Spleen (tissue), 3 donors: ENCODE measurements at regions not wholly inside any gene's neighbourhood (a gene's known extent, or its start where the extent isn't known, plus 50 kb on each side); places are given as distances from the start of the nearest gene placed in this dataset.

Experiments
- POLR2A ChIP-seq, 3 donors: fragments of 450-650 bp; IDR thresholded peaks; one replicate each; pipeline ENCODE4 v1.5.1; 2017; ENCODE audit warnings: antibody characterized with exemption in 3 of 3, mild to moderate bottlenecking in 1 of 3
- POLR2AphosphoS5 ChIP-seq, 3 donors: sonication (generic); formaldehyde crosslinking; IDR thresholded peaks; one replicate each; pipeline ENCODE4 v1.5.1; 2017; ENCODE audit warnings: antibody characterized with exemption in 3 of 3

GRCh38 chr21:24097181-24097580 lies 1510.1 kb downstream of the MRPL39 start:
- TF ChIP-seq POLR2AphosphoS5 (IDR thresholded peaks at IDR 0.05) (no peak), POLR2A (IDR thresholded peaks at IDR 0.05) (no peak)
